GM23248 (cell line): ENCODE measurements at regions not wholly inside any gene's neighbourhood (a gene's known extent, or its start where the extent isn't known, plus 50 kb on each side); places are given as distances from the start of the nearest gene placed in this dataset.

Experiments used
- EZH2 ChIP-seq: fragments of 200-600 bp; sonication (generic); IDR thresholded peaks from 2 replicates; pipeline ENCODE4 v1.6.1; 2018; ENCODE audit warnings: antibody characterized with exemption, mild to moderate bottlenecking; ENCODE audit not compliant: insufficient read depth, poor library complexity, severe bottlenecking
- EZH2phosphoT487 ChIP-seq: fragments of 200-600 bp; sonication (generic); IDR thresholded peaks from 2 replicates; pipeline ENCODE4 v1.6.1; 2018; ENCODE audit warnings: antibody characterized with exemption, moderate library complexity, mild to moderate bottlenecking, low read depth; ENCODE audit not compliant: insufficient read depth

DNA sequence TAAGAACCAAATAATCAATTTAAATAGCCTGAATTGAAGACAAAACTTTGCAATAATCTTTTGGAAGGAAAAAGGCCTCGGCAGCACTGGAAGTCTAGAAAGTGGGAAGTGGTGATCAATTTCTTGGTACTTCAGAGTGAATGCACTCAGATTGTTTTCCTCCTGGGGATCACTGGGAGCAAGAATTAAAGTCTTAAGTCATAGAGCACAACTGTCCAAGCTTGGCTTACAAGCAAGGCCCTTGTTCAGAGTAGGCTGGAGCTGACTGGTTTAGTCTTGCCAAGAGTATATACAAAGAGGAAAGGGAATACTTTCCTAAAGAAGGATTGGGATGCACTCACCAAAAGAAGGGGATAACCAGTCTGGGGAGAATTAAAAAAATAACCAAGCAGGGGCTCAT is 637.1 kb downstream of the CCSER2 start:
- TF ChIP-seq EZH2phosphoT487 = no peak
- no peak for TF ChIP-seq EZH2
